GM21528 (cell line): ENCODE measurements at regions not wholly inside any gene's neighbourhood (a gene's known extent, or its start where the extent isn't known, plus 50 kb on each side); places are given as distances from the start of the nearest gene placed in this dataset.

Experiments used
- ATAC-seq: cut with Tn5 transposase; IDR thresholded peaks from one replicate; pipeline ENCODE4 v1.9.1; 2021; ENCODE audit warnings: mild to moderate bottlenecking, moderate library complexity; ENCODE audit not compliant: unreplicated experiment, low FRiP score

DNA sequence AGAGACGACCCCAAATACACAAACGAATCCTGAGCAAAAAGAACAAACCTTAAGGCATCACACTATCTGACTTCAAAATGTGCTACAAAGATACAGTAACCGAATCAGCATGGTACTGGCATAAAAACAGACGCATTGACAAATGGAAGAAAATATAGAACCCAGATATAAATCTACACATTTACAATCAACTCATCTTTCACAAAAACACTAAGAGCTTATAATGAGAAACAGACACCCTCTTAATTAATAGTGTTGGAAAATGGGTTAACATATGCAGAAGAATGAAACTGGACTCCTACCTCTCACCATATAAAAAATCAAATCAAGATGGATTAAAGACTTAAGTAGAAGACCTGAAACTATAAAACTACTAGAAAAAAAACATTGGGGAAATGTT lies 130.3 kb upstream of the DCBLD2 start:
- ATAC-seq, result no peak

DNA sequence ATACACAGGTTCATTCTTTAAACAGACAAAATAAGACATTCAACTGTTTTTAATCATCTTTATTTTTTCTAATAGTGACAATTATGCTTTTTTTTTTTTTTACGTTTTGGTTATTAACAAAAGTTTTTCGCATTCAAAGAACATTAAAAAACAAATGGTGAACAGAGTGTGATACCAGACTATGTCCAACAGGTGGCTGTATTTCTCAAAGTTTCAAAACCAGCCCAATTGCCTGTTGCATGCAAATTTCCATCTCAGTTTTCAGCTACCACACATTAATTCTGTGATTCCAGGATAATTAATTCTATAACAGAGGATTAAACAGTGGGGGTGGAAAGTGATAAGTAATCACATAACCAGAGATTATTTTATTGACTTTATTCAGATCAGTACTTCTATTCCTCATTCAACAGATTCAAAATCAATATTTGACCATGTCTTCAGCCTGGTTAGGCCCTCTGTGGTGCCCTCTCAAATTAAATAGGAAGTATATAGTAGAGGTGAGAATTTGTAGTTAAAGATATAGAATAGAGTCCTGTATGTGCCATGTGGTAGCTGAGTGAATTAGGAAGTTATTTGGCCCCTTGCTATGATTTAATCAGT lies 122.2 kb upstream of the DCBLD2 start:
- peak; percentile 78 for ATAC-seq

DNA sequence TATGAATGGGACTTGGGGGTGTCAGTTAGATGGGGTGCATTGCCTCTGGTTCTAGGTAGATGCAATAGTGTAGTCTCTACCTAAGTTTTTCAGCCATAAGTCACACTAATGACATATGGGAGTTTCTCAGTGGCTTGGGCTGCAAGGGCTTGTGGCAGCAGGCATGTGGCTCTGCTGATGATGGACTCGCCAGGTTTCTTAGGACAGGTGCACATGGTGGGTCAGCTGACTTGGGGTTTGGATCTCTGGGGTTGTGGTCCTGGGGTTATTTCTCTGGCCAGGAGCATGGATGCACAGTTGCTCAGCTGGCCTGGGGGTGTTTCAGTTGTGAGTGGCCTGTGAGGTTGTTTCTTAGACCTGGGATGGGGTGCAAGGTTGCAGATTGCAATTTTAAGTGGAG lies 120.0 kb upstream of the DCBLD2 start:
- no peak for ATAC-seq

DNA sequence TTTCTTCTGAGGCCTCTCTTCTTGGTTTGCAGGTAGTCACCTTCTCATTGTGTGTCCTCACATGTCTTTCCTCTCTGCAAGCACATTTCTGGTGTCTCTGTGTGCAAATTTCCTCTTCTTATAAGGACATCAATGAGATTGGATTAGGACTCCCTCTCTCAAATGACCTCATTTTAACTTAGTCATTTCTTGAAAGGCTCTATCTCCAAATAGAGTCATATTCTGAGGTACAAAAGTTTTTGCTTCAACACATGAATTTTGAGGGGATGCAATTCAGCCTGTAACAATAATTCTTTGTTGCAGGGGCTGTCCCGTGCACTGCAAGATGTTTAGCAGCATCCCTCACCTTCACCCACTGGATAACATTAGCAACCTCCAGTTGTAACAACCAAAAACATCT lies 115.0 kb upstream of the DCBLD2 start:
- ATAC-seq, result no peak

DNA sequence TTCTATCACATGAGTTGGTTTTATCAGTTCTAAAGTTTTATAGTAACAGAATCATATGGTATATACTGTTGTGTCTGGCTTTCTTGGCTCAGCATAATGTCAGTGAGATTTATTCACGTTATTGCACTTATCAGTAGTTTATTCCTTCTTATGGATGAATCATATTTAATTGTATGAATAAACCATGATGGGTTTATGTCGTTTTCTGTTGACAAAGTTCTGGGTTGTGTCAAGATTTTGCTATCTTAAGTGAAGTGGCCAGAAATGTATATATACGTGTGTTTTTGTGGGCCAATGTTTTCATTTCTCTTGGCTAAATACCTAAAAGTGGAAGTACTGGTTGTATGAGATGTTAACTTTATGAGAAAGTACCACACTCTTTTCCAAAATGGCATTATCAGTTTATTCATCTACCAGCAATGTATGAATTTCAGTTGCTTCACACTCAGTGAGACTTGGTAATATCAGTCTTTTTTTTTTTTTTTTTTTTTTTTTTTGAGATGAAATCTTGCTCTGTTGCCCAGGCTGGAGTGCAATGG lies 112.4 kb upstream of the DCBLD2 start:
- no peak for ATAC-seq

DNA sequence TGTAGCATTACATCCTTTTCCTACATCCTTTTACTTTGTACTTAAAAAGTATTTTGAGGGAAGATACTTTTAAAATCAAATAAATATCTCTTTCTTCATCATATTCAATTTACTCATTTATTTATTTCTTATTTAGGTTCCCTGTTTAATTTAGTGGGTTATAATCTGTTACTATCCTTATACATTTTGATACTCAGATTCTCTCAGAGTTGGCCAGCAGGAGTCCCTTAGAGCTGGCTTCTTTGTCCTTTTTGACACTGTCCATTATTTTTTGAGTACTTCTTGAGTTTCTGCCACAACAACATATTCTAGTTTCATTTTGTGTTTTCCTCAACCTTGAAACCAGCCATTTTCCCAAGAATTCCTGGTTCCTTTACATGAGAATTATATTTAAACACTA lies 111.6 kb upstream of the DCBLD2 start:
- no peak for ATAC-seq

DNA sequence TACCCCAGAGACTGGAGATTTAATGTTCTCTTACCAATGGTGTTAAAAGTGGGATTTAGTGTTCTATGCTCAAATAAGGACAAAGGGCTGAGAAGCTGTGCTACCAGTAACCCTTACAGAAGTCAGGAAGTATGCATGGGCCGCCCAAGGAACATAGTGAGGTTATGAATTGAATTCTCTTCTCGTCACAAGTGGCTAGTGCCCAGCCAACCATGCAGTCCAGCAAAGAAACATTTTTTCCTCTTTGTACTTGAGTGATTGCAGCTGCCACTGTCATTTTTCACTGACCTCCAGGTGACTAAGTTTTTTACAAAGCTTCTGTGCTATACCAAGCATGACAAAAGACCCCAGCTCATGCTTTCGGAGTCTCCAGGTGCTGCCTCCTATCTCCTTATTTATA lies 110.6 kb upstream of the DCBLD2 start:
- peak; percentile 88 for ATAC-seq

DNA sequence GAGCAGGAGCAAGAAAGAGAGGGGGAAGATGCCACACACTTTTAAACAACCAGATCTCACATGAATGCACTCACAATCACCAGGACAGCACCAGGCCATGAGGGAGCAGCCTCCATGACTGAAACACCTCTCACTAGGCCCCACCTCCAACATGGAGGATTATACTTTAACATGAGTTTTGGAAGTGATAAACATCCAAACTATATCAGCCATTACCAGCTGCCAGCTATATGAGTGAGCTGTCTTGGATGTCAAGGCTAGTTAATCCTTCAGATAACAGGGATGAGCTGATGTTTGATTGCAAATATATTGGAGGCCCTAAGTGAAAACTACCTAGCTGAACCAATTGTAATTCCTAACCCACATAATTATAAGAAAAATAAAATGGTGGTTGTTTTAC lies 108.4 kb upstream of the DCBLD2 start:
- no peak for ATAC-seq

DNA sequence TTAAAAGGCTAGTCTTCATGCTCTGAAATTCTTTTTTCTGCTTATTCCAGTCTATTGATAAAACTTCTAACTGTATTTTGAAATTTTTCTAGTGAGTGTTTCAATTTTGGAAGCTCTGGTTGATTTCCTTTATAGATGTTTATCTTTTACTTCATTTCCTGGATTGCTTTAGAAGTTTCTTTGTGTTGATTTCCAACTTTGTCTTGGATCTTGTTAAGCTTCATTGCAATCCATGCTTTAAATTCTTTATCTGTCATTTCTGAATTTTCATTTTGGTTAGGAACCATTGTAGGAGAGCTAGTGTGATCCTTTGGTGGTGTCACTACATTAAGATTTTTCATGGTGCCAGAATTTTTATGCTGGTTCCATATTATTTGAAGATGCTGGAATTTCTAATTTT lies 105.2 kb upstream of the DCBLD2 start:
- no peak for ATAC-seq

DNA sequence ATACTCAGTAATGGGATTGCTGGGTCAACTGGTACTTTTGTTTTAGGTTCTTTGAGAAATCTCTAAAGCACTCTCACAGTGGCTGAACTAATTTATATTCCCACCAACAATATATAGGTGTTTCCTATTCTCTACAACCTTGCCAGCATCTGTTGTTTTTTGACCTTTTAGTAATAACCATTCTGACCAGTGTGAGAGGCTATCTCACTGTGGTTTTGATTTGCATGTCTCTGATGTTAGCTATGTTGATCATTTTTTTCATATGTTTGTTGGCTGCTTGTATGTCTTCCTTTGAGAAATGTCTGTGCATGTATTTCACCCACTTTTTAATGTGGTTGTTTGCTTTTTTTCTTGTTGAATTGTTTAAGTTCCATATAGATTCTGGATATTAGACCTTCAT lies 98.2 kb upstream of the DCBLD2 start:
- no peak for ATAC-seq

DNA sequence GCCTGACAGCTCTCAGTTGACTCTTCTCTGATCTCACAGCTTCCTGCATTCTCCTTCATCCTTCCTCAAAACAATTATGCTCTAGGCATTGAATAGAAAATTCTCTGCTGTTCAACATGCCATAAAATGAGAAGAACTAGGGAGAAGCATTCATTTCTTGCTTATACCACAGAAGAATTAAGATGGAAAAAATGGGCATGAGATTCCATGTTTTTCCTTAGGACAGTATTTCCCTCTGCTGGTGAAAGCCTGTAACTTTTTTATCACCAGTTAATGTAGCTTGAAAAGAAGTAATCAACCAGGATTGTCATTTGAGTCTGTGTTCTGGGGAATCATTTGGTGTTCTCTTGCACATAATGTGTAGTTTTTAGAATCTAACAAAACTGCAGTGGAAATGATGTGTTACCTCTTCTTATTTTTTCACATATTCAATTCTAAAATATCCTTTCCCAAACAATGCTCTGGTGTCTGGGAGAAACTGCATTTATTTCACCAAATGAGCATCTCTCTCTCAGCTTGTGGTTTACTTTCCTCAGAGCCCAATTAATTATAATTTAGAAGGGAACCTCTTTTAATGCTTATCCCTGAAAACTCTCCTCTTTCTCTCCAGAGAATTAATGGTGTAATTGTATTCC lies 92.8 kb upstream of the DCBLD2 start:
- ATAC-seq, result no peak

DNA sequence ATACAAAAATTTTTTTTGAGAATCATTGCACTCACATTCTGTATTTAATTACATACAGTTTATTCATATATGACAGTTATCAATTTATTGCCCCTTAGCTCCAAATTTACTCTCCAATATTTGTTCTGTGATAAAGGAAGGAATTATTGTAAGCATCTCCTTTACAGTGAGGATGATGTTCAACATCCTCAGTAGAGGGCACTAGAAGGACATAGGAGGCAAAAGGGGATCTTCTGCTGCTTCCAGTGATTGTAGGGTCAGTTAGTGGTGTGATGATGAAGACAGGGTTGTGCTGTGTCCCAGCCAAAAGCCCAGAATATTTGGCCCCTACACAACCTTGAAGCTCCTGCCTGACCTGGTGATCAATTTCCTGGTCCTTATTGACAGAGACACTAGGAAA lies 89.9 kb upstream of the DCBLD2 start:
- ATAC-seq, result no peak

DNA sequence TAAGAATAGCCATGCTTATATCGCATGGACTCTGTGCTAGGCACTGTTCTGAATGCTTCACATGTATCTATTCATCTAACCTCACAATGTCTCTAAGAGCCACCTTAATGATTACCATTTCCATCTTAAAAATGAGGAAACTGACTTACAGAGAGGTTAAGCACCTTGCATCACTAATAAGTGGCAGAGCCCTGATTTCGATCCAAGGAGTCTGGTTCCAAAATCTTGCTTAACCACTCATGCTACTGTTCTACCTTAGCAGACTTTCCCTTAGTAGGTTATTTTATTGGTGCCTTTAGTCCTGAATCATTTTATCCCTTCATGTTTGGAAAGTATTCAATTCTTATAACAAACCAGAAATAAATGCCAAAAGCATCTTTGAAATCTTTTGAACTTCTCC lies 89.2 kb upstream of the DCBLD2 start:
- no peak for ATAC-seq

DNA sequence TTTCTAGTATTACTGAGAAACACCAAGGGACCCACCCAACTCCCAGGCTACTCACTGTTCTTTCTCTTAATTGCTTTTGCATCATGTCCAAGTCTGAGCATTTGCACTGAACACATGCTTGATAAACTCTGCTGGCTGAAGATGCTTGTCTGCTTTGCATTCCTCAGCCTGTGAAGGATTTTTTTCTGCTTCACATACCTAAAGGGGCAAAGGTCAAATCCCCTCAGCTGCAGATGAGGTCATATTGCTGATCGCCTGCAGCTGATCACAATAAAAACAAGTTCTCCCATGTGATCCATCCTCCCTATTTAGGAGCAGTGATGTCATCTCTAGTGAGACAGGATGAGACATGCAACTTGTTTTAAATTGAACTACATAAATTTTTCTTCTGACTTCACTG lies 84.6 kb upstream of the DCBLD2 start:
- ATAC-seq, result no peak

DNA sequence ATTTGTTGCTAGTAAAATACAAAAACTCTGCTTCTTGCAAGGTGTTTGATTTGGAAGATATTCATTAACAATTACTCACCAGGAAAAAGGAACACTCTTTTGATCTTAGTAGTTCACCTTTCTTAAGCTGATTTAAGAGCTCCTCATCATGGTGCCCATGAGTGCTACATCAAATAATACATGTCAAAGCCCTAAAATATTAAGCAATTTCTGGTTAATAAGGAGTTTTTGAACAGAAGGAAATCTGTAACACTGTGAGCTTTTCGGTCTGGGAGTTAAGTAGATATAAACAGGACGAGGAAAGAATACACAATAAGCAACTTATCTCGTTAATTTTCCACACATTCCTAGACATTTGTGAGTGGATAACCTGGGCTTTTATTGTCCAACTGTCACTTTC lies 83.9 kb upstream of the DCBLD2 start:
- no peak for ATAC-seq

DNA sequence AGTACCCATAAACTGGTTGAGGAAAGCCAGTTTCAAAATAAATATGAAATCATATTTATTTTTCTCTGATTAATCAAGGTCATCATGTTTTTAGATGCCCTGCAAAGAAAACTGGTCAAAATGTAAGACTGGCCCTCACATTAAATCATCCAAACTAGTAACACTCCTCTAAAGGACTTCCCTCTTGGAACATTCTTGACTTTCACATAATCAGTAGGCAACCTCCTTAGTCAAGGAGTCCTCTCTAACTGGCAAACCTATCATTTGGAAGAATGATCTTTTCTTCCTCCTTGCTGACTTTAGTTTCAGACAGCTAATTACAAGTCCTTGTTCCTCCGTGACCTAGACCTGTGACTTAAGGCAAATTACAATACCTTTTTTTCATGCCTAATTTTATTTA lies 82.5 kb upstream of the DCBLD2 start:
- ATAC-seq, result no peak

DNA sequence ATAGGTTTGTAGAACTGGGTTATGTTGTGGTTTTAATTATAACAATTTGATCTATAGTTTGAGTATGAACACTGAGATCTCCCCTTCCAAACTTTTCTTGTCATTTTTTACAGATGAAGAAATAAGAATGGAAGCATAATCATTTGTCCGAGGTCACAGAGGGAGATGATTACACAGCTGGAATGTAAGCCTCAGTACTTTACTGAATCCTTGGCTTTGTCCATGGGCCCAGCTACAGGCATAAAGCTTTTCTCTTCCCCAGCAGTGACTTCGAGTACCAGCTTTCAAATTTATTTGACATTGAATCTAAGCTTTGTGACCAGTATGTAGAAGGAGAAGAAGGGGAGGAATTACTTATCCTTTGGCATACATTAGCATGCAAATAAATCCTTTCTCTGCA lies 80.9 kb upstream of the DCBLD2 start:
- ATAC-seq, result no peak

DNA sequence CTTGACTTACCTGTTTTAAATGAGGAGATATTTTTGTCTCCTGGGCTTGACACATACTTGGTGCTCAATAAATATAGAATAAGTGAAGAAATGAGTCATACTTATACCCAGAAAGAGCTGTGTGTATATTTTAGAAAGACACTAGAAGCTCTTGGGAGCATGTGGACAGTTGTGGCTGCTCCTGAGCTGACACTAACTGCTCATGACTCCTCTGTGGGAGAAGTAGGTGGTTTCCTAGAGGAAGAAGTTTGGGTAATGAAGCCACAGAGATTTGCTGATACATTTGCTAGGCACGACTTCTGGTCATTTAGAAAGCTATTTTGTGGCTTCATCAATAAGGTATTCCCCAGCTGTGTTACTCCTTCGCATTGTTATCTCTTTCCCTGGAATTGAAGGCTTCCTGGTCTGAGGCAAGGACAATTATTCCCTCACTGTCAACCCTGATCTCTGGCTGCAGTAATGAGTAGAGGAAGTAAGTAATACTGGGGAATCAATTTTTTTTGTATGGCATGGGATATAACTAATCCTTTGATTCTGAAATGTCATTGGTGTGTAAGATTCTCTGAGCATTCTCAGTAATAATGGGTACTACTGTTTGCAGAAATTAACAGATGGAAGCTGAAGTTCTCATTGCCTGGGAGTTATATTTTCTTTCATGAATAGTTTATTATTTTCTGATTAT lies 79.6 kb upstream of the DCBLD2 start:
- ATAC-seq, result peak; percentile 92

DNA sequence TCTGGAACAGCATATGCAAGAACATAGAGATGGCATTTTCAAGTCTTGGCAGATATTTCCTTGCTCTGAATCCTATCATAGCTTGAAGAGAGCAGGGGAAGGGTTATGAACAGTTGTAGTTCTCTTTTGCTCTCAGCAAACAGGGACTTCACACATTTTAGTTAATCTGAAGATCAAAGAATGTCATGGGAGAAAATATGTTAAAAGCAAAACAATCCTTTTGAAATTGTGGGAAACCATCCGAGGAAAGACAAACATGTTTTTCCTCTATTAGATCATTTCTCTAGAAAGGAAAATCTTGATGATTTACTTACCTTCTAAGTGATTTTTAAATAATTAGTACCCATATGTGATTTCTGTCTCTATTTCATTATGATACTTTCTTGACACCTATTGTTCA lies 77.8 kb upstream of the DCBLD2 start:
- ATAC-seq, result no peak

DNA sequence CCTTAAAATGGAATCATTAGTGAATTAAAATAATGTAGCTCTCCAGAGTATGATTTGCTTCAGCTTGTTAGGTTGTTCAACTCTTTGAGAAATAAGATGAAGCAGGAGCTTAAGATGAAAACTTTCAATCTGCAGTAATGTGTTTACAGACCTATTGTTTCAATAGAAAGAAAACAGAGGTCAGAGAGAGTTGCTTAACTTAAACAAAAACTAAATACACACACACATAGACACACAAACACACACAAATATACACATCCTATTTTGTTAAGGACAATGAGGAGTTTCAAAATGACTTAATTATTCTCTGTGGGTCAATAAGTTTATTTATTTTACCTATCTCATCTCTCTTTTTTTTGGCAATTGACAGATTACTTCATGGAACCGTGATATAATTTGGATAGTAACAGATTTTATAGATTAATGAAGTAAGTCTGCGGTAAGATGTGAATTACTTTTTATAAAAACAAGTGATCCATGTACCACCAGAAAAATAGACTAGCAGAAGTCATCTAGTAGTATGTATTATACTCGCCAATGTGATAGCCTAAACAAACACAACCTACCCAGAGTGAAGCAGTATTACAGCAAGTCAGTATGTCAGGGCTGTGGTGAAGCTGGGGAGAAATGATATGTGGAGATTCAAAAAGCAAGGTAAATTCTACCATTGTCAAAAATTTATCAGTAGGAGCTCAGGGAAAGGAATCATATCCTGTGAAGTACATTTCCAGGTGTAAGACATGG lies 76.7 kb upstream of the DCBLD2 start:
- no peak for ATAC-seq

DNA sequence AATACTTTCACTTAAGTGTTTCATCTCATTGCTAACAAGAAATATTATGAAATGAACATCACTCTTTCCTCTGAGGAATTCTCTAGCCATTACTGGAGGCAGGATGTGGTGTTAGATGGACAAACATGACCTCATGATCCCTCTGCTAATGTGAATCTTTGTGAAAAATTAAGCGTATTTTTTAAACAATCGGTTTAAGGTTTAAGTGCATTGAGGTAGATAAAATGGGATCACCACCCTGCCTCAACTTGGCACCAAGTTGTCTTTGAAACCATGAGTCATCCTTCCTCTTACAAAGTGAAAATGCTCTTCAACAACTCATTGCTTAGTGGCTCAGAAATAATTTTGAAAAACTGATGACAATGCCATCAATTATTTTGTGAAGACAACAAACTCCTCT lies 76.0 kb upstream of the DCBLD2 start:
- no peak for ATAC-seq
